HG03103 (cell line): ENCODE measurements at regions not wholly inside any gene's neighbourhood (a gene's known extent, or its start where the extent isn't known, plus 50 kb on each side); places are given as distances from the start of the nearest gene placed in this dataset.
"Not testable (repeated sequence)": the region's sequence is repeated elsewhere in the genome, so short reads cannot be mapped to it uniquely, and the experiment has no call there.

Experiments used
- ATAC-seq: cut with Tn5 transposase; IDR thresholded peaks from one replicate; pipeline ENCODE4 v1.9.1; 2021; ENCODE audit warnings: low read depth; ENCODE audit not compliant: unreplicated experiment

GRCh38 chr9:12318732-12319685, 374.2 kb upstream of the TYRP1 start:
- no peak for ATAC-seq

- no peak for ATAC-seq
Measured at GRCh38 chr9:12329623-12329985, 363.6 kb upstream of the TYRP1 start.

- not testable (repeated sequence) for ATAC-seq
Measured at GRCh38 chr9:12333966-12334365, 359.2 kb upstream of the TYRP1 start.

- no peak for ATAC-seq
Measured at GRCh38 chr9:12350775-12351174, 342.4 kb upstream of the TYRP1 start.

GRCh38 chr9:12351293-12352044, 341.7 kb upstream of the TYRP1 start:
- ATAC-seq = no peak

- no peak for ATAC-seq
Measured at GRCh38 chr9:12352045-12352315, 341.2 kb upstream of the TYRP1 start.

GRCh38 chr9:12363439-12363838, 329.7 kb upstream of the TYRP1 start:
- ATAC-seq = no peak

GRCh38 chr9:12368569-12368968, 324.6 kb upstream of the TYRP1 start:
- ATAC-seq = no peak

GRCh38 chr9:12391839-12392509, 301.2 kb upstream of the TYRP1 start:
- no peak for ATAC-seq

- no peak for ATAC-seq
Measured at GRCh38 chr9:12394105-12394504, 299.1 kb upstream of the TYRP1 start.

GRCh38 chr9:12403721-12404120, 289.5 kb upstream of the TYRP1 start:
- no peak for ATAC-seq

- ATAC-seq = no peak
Measured at GRCh38 chr9:12413986-12414385, 279.2 kb upstream of the TYRP1 start.

- no peak for ATAC-seq
Measured at GRCh38 chr9:12414514-12414913, 278.7 kb upstream of the TYRP1 start.

- ATAC-seq = no peak
Measured at GRCh38 chr9:12415361-12415760, 277.8 kb upstream of the TYRP1 start.

GRCh38 chr9:12416716-12417115, 276.5 kb upstream of the TYRP1 start:
- ATAC-seq = no peak

GRCh38 chr9:12424243-12424642, 268.9 kb upstream of the TYRP1 start:
- ATAC-seq = no peak

GRCh38 chr9:12425878-12426864, 267.0 kb upstream of the TYRP1 start:
- ATAC-seq = no peak

- ATAC-seq = no peak
Measured at GRCh38 chr9:12439267-12439666, 253.9 kb upstream of the TYRP1 start.

- not testable (repeated sequence) for ATAC-seq
Measured at GRCh38 chr9:12441080-12441479, 252.1 kb upstream of the TYRP1 start.

GRCh38 chr9:12441506-12441905, 251.7 kb upstream of the TYRP1 start:
- no peak for ATAC-seq
